HepG2 (cell line): ENCODE measurements at regions not wholly inside any gene's neighbourhood (a gene's known extent, or its start where the extent isn't known, plus 50 kb on each side); places are given as distances from the start of the nearest gene placed in this dataset.

Source experiments
- ATAC-seq: fragments of 200-7000 bp; cut with Tn5 transposase; 3 replicates; pipeline ENCODE4 v1.9.1; 2020; ENCODE audit warnings: mild to moderate bottlenecking, moderate library complexity
- BruUV-seq: library from RNA; stranded (reverse); fragments of 400-500 nt; replicated peaks from 2 replicates; lab custom pipeline; 2021; lab: Mats Ljungman, UMichigan
- CTCF ChIA-PET: fragments of 300-600 bp; formaldehyde crosslinking; extraction: SDS; loops from one replicate; lab custom pipeline; 2021; ENCODE audit warnings: low total read pairs, inconsistent platforms, low intra/inter-chr PET ratio; lab: Yijun Ruan, JAX
- POLR2A ChIA-PET: fragments of 350-600 bp; sonication (Branson Sonifier 250); formaldehyde crosslinking; loops from one replicate; lab custom pipeline; 2020; ENCODE audit warnings: antibody characterized with exemption, inconsistent platforms; lab: Yijun Ruan, JAX
- DNase-seq: peaks from one replicate; pipeline ENCODE4 v3.0.0-alpha.2; 2015; ENCODE audit warnings: low spot score
- FAIRE-seq: peaks from 3 replicates; lab custom pipeline; 2011; peaks lifted over from hg19 to GRCh38; lab: Jason Lieb, UNC
- H2AFZ ChIP-seq: one replicate; pipeline ENCODE4 v1.6.1; 2011; ENCODE audit warnings: low read length, inconsistent platforms
- H3K27ac ChIP-seq: fragments of 300-600 bp; 3 replicates; pipeline ENCODE4 v1.8.0; 2011; ENCODE audit warnings: mixed run types, mild to moderate bottlenecking, mixed read lengths, low read length, inconsistent platforms; ENCODE audit not compliant: insufficient read depth; ENCODE audit errors: extremely low read length
- H3K27me3 ChIP-seq, 2 experiments: fragments of 200-600 bp in 1 of 2; 2 replicates in 1 of 2; 3 replicates in 1 of 2; pipeline versions ENCODE4 v1.6.0 to v1.8.0; 2011; ENCODE audit warnings: low read length in 2 of 2, mild to moderate bottlenecking in 2 of 2, moderate library complexity in 2 of 2, inconsistent platforms in 1 of 2; ENCODE audit not compliant: insufficient read depth in 2 of 2, control insufficient read depth in 1 of 2
- H3K36me3 ChIP-seq, 2 experiments: fragments of 200-600 bp in 1 of 2; replicated peaks in 1 of 2; 2 replicates in 1 of 2; 3 replicates in 1 of 2; pipeline versions ENCODE4 v1.5.1 to v1.8.0; 2011; ENCODE audit warnings: low read length in 2 of 2, inconsistent platforms in 1 of 2; ENCODE audit not compliant: insufficient read depth in 2 of 2, control insufficient read depth in 1 of 2
- H3K4me1 ChIP-seq: 2 replicates; pipeline ENCODE4 v1.5.1; 2012; ENCODE audit warnings: low read length, inconsistent platforms; ENCODE audit not compliant: insufficient read depth
- H3K4me2 ChIP-seq: 2 replicates; pipeline ENCODE4 v1.6.0; 2011; ENCODE audit warnings: low read depth, low read length, inconsistent platforms
- H3K4me3 ChIP-seq, 3 experiments: fragments of 200-600 bp in 1 of 3; sonication (generic), shearing (Covaris generic) in 1 of 3; replicated peaks in 1 of 3; 2 replicates each; pipeline ENCODE4 v1.5.1; 2011 to 2016; ENCODE audit warnings: low read length in 3 of 3, inconsistent platforms in 2 of 3, low read depth in 2 of 3, mild to moderate bottlenecking in 2 of 3, control low read depth in 1 of 3, mixed read lengths in 1 of 3; ENCODE audit not compliant: insufficient read depth in 1 of 3
- H3K79me2 ChIP-seq: one replicate; pipeline ENCODE4 v1.6.1; 2011; ENCODE audit warnings: low read length, inconsistent platforms; ENCODE audit not compliant: insufficient read depth
- H3K9ac ChIP-seq: 2 replicates; pipeline ENCODE4 v1.6.0; 2011; ENCODE audit warnings: mild to moderate bottlenecking, low read depth, low read length, inconsistent platforms; ENCODE audit not compliant: insufficient read depth
- H3K9me3 ChIP-seq: 2 replicates; pipeline ENCODE4 v1.5.1; 2012; ENCODE audit warnings: mild to moderate bottlenecking, low read length
- H4K20me1 ChIP-seq: 2 replicates; pipeline ENCODE4 v1.6.0; 2011; ENCODE audit warnings: inconsistent platforms, mild to moderate bottlenecking, low read length, moderate library complexity; ENCODE audit not compliant: insufficient read depth
- ARHGAP35 ChIP-seq: sonication (generic); formaldehyde crosslinking; IDR thresholded peaks from 2 replicates; pipeline ENCODE4 v1.9.0; 2022; ENCODE audit warnings: mild to moderate bottlenecking, inconsistent platforms, moderate library complexity, missing genetic modification reagents, borderline replicate concordance
- ARID3A ChIP-seq: IDR thresholded peaks from 2 replicates; pipeline ENCODE4 v1.6.1; 2012; ENCODE audit warnings: low read depth, low read length, improper control_type of control experiment
- E2F2 ChIP-seq: sonication (generic); formaldehyde crosslinking; IDR thresholded peaks from 2 replicates; pipeline ENCODE4 v1.4.0; 2020; ENCODE audit warnings: missing genetic modification reagents, borderline replicate concordance
- HDAC6 ChIP-seq: fragments of 200-600 bp; sonication (generic); IDR thresholded peaks from 2 replicates; pipeline ENCODE4 v1.7.0; 2017; ENCODE audit warnings: mild to moderate bottlenecking, antibody characterized with exemption, low read length, low read depth
- ZNF251 ChIP-seq: sonication (generic); formaldehyde crosslinking; IDR thresholded peaks from 2 replicates; pipeline ENCODE4 v1.9.0; 2021; ENCODE audit warnings: mild to moderate bottlenecking, missing genetic modification reagents
- ZNF274 ChIP-seq: sonication (generic); formaldehyde crosslinking; IDR thresholded peaks from 2 replicates; pipeline ENCODE4 v1.5.1; 2020; ENCODE audit warnings: mild to moderate bottlenecking, missing genetic modification reagents
- ZNF768 ChIP-seq: sonication (generic); formaldehyde crosslinking; IDR thresholded peaks from 2 replicates; pipeline ENCODE4 v1.4.0; 2020; ENCODE audit warnings: missing genetic modification reagents
- ZSCAN29 ChIP-seq: sonication (generic); formaldehyde crosslinking; conservative IDR thresholded peaks from 2 replicates; pipeline ENCODE4 v1.4.0; 2020; ENCODE audit warnings: mild to moderate bottlenecking, missing genetic modification reagents
- WGBS: methylation state at CpG from one replicate; pipeline ENCODE4 v1.1.6; 2017; ENCODE audit warnings: low lambda C conversion rate; 5-methylcytosine and 5-hydroxymethylcytosine counted together
- in situ Hi-C: cut with HindIII; loops from 2 replicates; pipeline ENCODE4 v1.10.0; 2017; ENCODE audit warnings: low pct_unique_long_range_greater_than_20kb; ENCODE audit not compliant: extremely low pct_ligation_motif_present
- intact Hi-C: fragments of 100-400 bp; cut with micrococcal nuclease; formaldehyde crosslinking; loops from one replicate; pipeline ENCODE4 v1.10.0; 2022; ENCODE audit not compliant: unreplicated experiment

- ChIA-PET CTCF (no interaction called here), POLR2A (no interaction called here)
- Histone ChIP-seq H3K27ac (no peak overlapping the region), H3K4me1 (peaks cover 2% of the 10 kb centered on the region), H4K20me1 (no peaks in the 10 kb centered on the region), H2AFZ (no peak overlapping the region), H3K36me3 (no peaks in the 10 kb centered on the region), H3K4me2 (no peak overlapping the region), H3K4me3 (no peak overlapping the region), H3K9ac (no peak overlapping the region), H3K27me3 (peaks cover 0 to 7% of the 10 kb centered on the region in 2 experiments; a peak in 1 of 5 replicates), H3K79me2 (no peaks in the 10 kb centered on the region), H3K9me3 (no peaks in the 10 kb centered on the region)
- no peak for TF ChIP-seq ZNF274
- TF ChIP-seq ZNF768: no peak
- TF ChIP-seq HDAC6: no peak
- no peak for TF ChIP-seq ARID3A
- DNase-seq (no peak), FAIRE-seq (no peak), ATAC-seq (no peak)
- 42% methylated on average over 8 of the region's 8 CpGs for WGBS
- in situ Hi-C loops (no loop called here), intact Hi-C loops (no loop called here)
- BruUV-seq: no TSS peak
Measured at GRCh38 chr10:4683838-4684237, 142.2 kb upstream of the AKR1E2 start.

GRCh38 chr10:4683137-4683536 lies 142.9 kb upstream of the AKR1E2 start:
- no TSS peak for BruUV-seq
- Histone ChIP-seq H2AFZ (no peak overlapping the region), H3K9me3 (no peaks in the 10 kb centered on the region), H3K27ac (no peak overlapping the region), H3K36me3 (no peaks in the 10 kb centered on the region), H4K20me1 (no peaks in the 10 kb centered on the region), H3K27me3 (peaks cover 0 to 6% of the 10 kb centered on the region in 2 experiments; a peak in 1 of 5 replicates), H3K4me2 (no peak overlapping the region), H3K79me2 (no peaks in the 10 kb centered on the region), H3K9ac (no peak overlapping the region), H3K4me3 (no peak overlapping the region), H3K4me1 (peaks cover 9% of the 10 kb centered on the region)
- ATAC-seq (no peak), FAIRE-seq (no peak), DNase-seq (no peak)
- WGBS: 0% methylated on average over 2 of the region's 2 CpGs
- intact Hi-C loops (no loop called here), in situ Hi-C loops (no loop called here)
- POLR2A ChIA-PET: no interaction called here
- no peak for TF ChIP-seq E2F2 (CRISPR knock-in tag)
- no peak for TF ChIP-seq ZSCAN29
- TF ChIP-seq ZNF251 (CRISPR knock-in tag): no peak
- TF ChIP-seq ARHGAP35 (CRISPR knock-in tag): no peak
- CTCF ChIA-PET: no interaction called here
